Left ventricle myocardium inferior (tissue), 1 donor: ENCODE measurements at regions not wholly inside any gene's neighbourhood (a gene's known extent, or its start where the extent isn't known, plus 50 kb on each side); places are given as distances from the start of the nearest gene placed in this dataset.
"Not testable (repeated sequence)": the region's sequence is repeated elsewhere in the genome, so short reads cannot be mapped to it uniquely, and the experiment has no call there.

Source experiments
- DNase-seq: peaks from one replicate; pipeline ENCODE4 v3.0.0-alpha.2; 2020
- H3K27ac ChIP-seq: fragments of 200-600 bp; replicated peaks from 2 replicates; pipeline ENCODE4 v1.8.0; 2021
- H3K27me3 ChIP-seq: fragments of 200-600 bp; 2 replicates; pipeline ENCODE4 v1.8.0; 2021; ENCODE audit warnings: low read depth
- H3K36me3 ChIP-seq: fragments of 200-600 bp; 2 replicates; pipeline ENCODE4 v1.8.0; 2021
- H3K4me1 ChIP-seq: fragments of 200-600 bp; 2 replicates; pipeline ENCODE4 v1.8.0; 2021
- H3K4me3 ChIP-seq: fragments of 200-600 bp; 2 replicates; pipeline ENCODE4 v1.8.0; 2021; ENCODE audit warnings: mild to moderate bottlenecking, moderate library complexity
- H3K9me3 ChIP-seq: fragments of 200-600 bp; replicated peaks from 2 replicates; pipeline ENCODE4 v1.8.0; 2021
- intact Hi-C: fragments of 100-400 bp; cut with micrococcal nuclease; formaldehyde crosslinking; loops from one replicate; pipeline ENCODE4 v1.11.0; 2022
- TF ChIP-seq, protein P1 (sequence below): fragments of 200-600 bp; IDR thresholded peaks from 2 replicates; pipeline ENCODE4 v1.8.0; 2021; ENCODE audit warnings: antibody characterized with exemption, mild to moderate bottlenecking, borderline replicate concordance
- donor health status: DM: no; HTN: yes; CAD: no; lungs with severe emphysema.

DNA sequence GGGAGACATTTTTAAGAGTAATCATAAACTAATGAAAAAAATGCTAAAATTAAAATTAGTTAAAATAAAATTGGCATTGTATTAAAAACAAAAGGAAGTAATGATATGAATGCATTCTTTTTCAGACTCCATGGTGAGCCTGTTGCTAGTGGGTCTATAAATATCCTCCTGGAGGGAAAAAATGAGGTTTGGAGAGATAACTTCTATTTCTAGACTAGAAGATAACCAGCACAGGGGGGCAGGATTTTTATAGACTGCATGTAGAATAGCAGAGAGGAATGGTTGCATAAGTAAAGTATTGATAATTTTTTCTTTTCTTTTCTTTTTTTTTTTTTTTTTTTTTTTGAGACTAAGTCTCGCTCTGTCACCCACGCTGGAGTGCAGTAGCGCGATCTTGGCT is 835.8 kb upstream of the VRK2 start:
- TF ChIP-seq, protein P1, sequence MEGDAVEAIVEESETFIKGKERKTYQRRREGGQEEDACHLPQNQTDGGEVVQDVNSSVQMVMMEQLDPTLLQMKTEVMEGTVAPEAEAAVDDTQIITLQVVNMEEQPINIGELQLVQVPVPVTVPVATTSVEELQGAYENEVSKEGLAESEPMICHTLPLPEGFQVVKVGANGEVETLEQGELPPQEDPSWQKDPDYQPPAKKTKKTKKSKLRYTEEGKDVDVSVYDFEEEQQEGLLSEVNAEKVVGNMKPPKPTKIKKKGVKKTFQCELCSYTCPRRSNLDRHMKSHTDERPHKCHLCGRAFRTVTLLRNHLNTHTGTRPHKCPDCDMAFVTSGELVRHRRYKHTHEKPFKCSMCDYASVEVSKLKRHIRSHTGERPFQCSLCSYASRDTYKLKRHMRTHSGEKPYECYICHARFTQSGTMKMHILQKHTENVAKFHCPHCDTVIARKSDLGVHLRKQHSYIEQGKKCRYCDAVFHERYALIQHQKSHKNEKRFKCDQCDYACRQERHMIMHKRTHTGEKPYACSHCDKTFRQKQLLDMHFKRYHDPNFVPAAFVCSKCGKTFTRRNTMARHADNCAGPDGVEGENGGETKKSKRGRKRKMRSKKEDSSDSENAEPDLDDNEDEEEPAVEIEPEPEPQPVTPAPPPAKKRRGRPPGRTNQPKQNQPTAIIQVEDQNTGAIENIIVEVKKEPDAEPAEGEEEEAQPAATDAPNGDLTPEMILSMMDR: no peak
- H3K27me3 ChIP-seq: no peaks in the 10 kb centered on the region
- peaks cover 21% of the 10 kb centered on the region for H3K4me1 ChIP-seq
- no peak overlapping the region for H3K4me3 ChIP-seq
- intact Hi-C loops: no loop called here
- H3K9me3 ChIP-seq: no peaks in the 10 kb centered on the region
- peak overlapping the region; percentile 19 for H3K27ac ChIP-seq
- H3K36me3 ChIP-seq: no peaks in the 10 kb centered on the region
- no peak for DNase-seq

DNA sequence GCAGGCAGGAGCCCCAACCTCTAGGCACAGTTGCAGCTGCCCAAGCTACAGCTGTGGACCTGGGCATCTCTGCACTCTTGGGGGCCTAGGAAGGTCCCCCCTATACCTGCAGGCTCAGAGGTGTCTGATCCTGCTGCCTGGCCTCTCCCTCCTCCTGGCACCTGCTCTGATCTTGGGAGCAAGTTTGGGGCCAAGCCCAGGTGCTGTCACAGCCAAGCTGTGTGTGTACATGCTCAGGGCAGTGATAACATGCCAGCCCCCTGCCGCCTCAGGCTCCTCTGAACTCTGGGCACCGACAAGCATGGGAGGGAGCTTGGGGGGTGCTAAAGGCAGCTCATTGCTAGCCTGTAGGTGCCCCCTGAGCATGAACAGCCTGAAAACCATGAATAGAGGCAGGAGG is 829.6 kb upstream of the VRK2 start:
- Histone ChIP-seq H3K27me3 (no peaks in the 10 kb centered on the region), H3K4me3 (no peak overlapping the region), H3K36me3 (no peaks in the 10 kb centered on the region), H3K27ac (no peak overlapping the region), H3K9me3 (peaks cover 40% of the 10 kb centered on the region), H3K4me1 (peaks cover 14% of the 10 kb centered on the region)
- DNase-seq: no peak
- TF ChIP-seq, protein P1: no peak
- intact Hi-C loops: no loop called here

DNA sequence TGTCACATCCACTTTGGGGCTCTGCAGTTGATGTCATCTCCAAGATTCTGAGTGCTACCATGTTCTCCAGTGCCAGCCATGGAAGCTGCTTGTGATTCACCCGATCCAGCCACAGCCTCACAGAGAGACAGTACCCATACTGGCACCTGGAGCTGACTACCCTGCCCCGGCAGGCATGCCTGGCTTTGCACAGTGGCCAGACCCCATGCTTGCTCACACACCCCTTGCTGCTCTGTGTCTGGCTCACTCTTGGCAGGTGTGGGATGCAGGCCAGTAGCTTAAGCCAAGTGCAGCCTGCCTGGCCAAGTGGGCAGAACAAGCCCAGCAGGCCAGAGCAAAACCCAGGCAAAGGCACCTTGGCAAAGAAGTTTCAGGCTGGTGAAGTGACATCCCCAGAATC is 828.4 kb upstream of the VRK2 start:
- Histone ChIP-seq H3K4me1 (peaks cover 14% of the 10 kb centered on the region), H3K36me3 (no peaks in the 10 kb centered on the region), H3K27me3 (no peaks in the 10 kb centered on the region), H3K4me3 (no peak overlapping the region), H3K27ac (peak overlapping the region; percentile 38), H3K9me3 (peaks cover 40% of the 10 kb centered on the region)
- peak; percentile 62 for DNase-seq
- TF ChIP-seq, protein P1: no peak
- intact Hi-C loops: no loop called here

DNA sequence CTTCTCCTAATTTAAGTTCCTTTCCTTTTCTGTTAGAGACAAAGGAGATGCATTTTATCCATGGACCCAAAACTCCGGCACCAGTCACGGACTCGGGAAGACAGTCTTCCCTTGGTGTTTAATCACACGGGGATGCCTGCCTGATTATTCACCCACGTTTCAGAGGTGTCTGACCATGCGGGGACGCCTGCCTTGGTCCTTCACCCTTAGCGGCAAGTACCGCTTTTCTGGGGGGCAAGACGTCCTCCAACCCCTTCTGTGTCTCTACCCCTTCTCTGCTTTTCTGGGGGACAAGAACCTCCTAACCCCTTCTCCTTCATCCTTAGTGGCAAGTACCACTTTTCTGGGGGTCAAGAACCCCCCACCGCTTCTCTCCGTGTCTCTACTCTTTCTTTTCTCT is 816.9 kb upstream of the VRK2 start:
- DNase-seq, H3K4me3 ChIP-seq, H3K9me3 ChIP-seq, H3K4me1 ChIP-seq, H3K36me3 ChIP-seq, intact Hi-C loops, H3K27ac ChIP-seq, H3K27me3 ChIP-seq: not testable (repeated sequence)

DNA sequence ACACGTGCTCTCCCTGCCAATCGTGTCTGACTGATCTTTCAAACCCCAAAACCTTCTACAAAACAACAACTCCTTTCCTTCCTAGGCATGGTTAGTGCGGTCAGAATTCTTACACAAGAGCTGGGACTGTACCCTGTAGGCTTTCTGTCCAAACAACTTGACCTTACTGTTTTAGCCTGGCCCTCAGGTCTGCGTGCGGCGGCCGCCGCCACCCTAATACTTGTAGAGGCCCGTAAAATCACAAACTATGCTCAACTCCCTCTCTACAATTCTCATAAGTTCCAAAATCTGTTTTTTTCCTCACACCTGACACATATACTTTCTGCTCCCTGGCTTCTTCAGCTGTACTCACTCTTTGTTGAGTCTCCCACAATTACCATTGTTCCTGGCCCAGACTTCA is 814.3 kb upstream of the VRK2 start:
- H3K4me3 ChIP-seq, H3K27me3 ChIP-seq, DNase-seq, H3K4me1 ChIP-seq, H3K9me3 ChIP-seq, intact Hi-C loops, H3K36me3 ChIP-seq, H3K27ac ChIP-seq: not testable (repeated sequence)

DNA sequence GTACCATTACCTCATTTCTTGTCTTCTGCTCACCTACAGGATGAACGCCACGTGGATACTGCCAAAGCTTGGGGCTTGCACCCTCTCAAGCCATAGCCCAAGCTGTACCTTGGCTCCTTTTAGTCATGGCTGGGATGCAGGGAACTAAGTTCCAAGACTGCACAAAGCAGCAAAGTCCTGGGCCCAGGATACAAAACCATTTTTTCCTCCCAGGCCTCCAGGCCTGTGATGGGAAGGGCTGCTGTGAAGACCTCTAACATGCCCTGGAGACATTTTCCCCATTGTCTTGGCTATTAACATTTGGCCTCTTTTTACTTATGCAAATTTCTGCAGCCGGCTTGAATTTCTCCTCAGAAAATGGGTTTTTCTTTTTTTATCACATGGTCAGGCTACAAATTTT is 795.1 kb upstream of the VRK2 start:
- H3K4me3 ChIP-seq, intact Hi-C loops, H3K4me1 ChIP-seq, H3K27me3 ChIP-seq, H3K36me3 ChIP-seq, DNase-seq, H3K27ac ChIP-seq: not testable (repeated sequence)
- H3K9me3 ChIP-seq: peaks cover 30% of the 10 kb centered on the region

DNA sequence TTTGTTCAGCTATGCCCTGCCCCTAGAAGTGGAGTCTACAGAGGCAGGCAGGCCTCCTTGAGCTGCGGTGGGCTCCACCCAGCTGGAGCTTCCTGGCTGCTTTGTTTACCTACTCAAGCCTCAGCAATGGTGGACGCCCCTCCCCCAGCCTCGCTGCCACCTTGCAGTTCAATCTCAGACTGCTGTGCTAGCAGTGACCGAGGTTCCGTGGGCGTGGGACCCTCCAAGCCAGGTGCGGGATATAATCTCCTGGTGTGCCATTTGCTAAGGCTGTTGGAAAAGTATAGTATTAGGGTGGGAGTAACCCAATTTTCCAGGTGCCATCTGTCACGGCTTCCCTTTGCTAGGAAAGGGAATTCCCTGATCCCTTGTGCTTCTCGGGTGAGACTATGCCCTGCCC is 770.2 kb upstream of the VRK2 start:
- H3K27me3 ChIP-seq, intact Hi-C loops, H3K36me3 ChIP-seq, H3K4me1 ChIP-seq, H3K4me3 ChIP-seq, H3K27ac ChIP-seq, DNase-seq: not testable (repeated sequence)
- peaks cover 64% of the 10 kb centered on the region for H3K9me3 ChIP-seq

DNA sequence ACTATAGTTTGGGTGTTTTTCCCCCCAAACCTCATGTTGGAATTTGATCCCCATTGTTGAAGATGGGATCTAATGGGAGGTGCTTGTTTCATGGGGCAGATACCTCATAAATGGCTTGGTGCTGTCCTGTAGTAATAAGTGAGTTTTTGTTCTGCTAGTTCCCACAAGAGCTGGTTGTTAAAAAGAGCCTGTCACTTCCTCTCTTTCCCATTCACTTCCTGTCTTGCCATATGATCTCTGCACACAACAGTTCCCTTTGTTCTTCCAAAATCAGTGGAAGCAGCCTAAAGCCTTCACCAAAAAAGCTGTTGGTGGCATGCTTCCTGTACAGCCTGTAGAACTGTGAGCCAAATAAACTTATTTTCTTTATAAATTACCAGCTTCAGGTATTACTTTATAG is 768.2 kb upstream of the VRK2 start:
- intact Hi-C loops: no loop called here

More for the DNA sequence above, 768.2 kb upstream of the VRK2 start:
- no peak overlapping the region for H3K4me3 ChIP-seq
- DNase-seq: no peak
- H3K27me3 ChIP-seq: no peaks in the 10 kb centered on the region
- no peak overlapping the region for H3K27ac ChIP-seq
- H3K36me3 ChIP-seq: no peaks in the 10 kb centered on the region
- TF ChIP-seq, protein P1: no peak
- H3K4me1 ChIP-seq: no peaks in the 10 kb centered on the region
- peaks cover 52% of the 10 kb centered on the region for H3K9me3 ChIP-seq
